Sigmoid colon (tissue), 4 donors: ENCODE measurements at regions not wholly inside any gene's neighbourhood (a gene's known extent, or its start where the extent isn't known, plus 50 kb on each side); places are given as distances from the start of the nearest gene placed in this dataset.

Experiments
- CTCF ChIP-seq, 4 experiments: fragments of 450-650 bp in 3 of 4; fragments of 200-600 bp in 1 of 4; IDR thresholded peaks; one replicate each; pipeline ENCODE4 v1.5.1; 2016 to 2019; ENCODE audit warnings: antibody characterized with exemption in 4 of 4, mild to moderate bottlenecking in 3 of 4, moderate library complexity in 2 of 4
- EP300 ChIP-seq, 4 donors: sonication (generic); formaldehyde crosslinking; IDR thresholded peaks; one replicate each; pipeline ENCODE4 v1.6.1; 2017; ENCODE audit warnings: antibody characterized with exemption in 4 of 4
- POLR2A ChIP-seq, 2 donors: fragments of 450-650 bp; IDR thresholded peaks; one replicate each; pipeline ENCODE4 v1.6.1; 2016; ENCODE audit warnings: antibody characterized with exemption in 2 of 2, mild to moderate bottlenecking in 2 of 2, moderate library complexity in 2 of 2
- POLR2AphosphoS5 ChIP-seq, 4 donors: sonication (generic); formaldehyde crosslinking; IDR thresholded peaks; one replicate each; pipeline ENCODE4 v1.6.1; 2017; ENCODE audit warnings: antibody characterized with exemption in 4 of 4

- TF ChIP-seq POLR2A (IDR thresholded peaks at IDR 0.05) (no peak), POLR2AphosphoS5 (IDR thresholded peaks at IDR 0.05) (no peak), CTCF (IDR thresholded peaks at IDR 0.05) (no peak), EP300 (IDR thresholded peaks at IDR 0.05) (no peak)
Measured at GRCh38 chr14:87813211-87813610, 179.8 kb downstream of the GALC start.
